Stimulated activated CD4-positive, alpha-beta T cell treated with anti-CD3 and anti-CD28 coated beads, Interleukin-1b, Interleukin-23, amount 100 ng/mL, for 1 hour (primary cell): ENCODE measurements at regions not wholly inside any gene's neighbourhood (a gene's known extent, or its start where the extent isn't known, plus 50 kb on each side); places are given as distances from the start of the nearest gene placed in this dataset.

Source experiments
- DNase-seq, 2 donors: peaks; one replicate each; pipeline ENCODE4 v3.0.0-alpha.2; 2020; ENCODE audit warnings: low read depth in 2 of 2

- DNase-seq: no peak
These were observed 65.9 kb upstream of the CPLX2 start for GRCh38 chr5:175805256-175806011.

- no peak for DNase-seq
These were observed 62.7 kb upstream of the CPLX2 start for GRCh38 chr5:175808711-175809110.

- DNase-seq: no peak
These were observed 61.8 kb upstream of the CPLX2 start for GRCh38 chr5:175809531-175810121.

GRCh38 chr5:175810457-175810856 is 60.9 kb upstream of the CPLX2 start:
- no peak for DNase-seq

DNA sequence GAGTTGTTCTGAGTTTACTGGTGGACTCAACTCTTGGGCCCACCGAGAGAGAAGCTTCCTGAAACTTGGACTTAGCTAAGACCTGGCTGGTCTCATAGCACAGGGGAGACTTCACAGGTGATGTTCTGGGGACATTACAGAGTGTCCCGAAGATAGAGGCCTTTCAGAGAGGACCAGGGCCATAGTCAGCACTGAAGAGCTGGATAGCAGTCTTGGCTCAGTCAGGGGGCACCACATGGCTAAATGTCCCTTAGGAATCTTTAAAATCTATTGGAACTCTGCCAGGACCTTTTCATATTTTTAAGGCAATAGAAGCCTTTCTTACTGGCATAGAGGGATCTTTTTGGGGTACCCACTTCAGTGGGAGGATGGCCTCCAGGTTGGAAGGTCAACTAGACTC is 59.8 kb upstream of the CPLX2 start:
- DNase-seq: no peak

- no peak for DNase-seq
These were observed 57.3 kb upstream of the CPLX2 start for GRCh38 chr5:175813943-175814630.

- no peak for DNase-seq
These were observed 56.7 kb upstream of the CPLX2 start for GRCh38 chr5:175814691-175815090.

DNA sequence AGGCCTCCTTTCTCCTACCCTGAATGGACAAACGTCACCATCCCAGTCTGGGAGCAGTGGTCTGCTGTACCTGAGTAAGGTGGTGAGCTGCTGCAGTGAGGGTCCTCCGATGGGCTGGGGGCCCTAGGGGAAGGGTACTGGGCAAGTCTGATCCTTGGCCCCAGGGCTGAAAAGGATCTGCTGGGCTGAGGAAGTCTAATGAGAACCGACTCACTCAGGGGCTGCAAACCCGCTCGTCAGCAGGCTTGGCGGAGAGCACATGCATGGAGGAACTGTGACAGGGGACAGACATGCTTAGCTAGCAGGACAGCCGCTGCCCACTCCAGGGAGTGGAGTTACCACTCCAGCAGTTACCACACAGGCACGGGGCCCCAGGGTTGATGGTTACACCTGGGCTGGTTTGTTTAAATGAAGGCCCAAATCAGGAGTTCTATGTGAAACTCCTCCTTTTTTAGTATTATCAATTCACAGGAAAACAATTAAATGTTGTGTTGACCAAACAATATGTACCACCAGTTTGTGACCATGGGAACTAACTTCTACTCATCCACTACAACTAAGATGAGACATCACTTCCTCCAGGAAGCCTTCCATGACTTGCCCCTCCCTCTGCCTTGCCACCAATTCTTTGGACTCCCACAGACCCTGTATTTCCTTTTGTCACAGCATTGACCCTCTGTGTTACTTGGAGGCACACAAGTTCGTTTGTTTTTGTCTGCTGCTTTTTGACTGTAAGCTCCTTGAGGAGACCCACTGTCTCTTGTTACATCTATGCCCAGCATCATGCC is 56.1 kb upstream of the CPLX2 start:
- no peak for DNase-seq

GRCh38 chr5:175816348-175816747 is 55.0 kb upstream of the CPLX2 start:
- DNase-seq: no peak

DNA sequence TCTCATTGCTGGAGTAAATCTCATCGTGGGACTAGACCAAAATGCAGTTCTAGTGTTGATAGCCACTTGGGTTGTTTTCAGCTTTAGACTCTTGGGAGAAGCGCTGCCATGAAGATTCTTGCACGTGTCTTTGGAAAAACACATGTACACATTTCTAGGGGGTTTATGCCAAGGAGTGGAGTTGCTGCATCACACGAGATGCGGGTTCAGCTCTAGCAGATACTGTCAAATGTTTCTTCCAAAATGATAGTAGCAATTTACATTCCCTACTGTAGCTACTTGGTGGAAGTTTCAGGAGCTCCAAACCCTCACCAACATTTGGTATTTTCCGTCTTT is 52.3 kb upstream of the CPLX2 start:
- DNase-seq: no peak

GRCh38 chr5:175820230-175820629 is 51.1 kb upstream of the CPLX2 start:
- DNase-seq: no peak
